ENCODE measurements at regions not wholly inside any gene's neighbourhood (a gene's known extent, or its start where the extent isn't known, plus 50 kb on each side); places are given as distances from the start of the nearest gene placed in this dataset.

- DNase-seq, result peak; percentile 57
Observed at GRCh38 chr10:69716711-69717560, 84.8 kb upstream of the COL13A1 start.

GRCh38 chr10:69718951-69719350 is 82.8 kb upstream of the COL13A1 start:
- DNase-seq, result no peak

GRCh38 chr10:69721690-69722310 is 79.9 kb upstream of the COL13A1 start:
- DNase-seq, result no peak

DNA sequence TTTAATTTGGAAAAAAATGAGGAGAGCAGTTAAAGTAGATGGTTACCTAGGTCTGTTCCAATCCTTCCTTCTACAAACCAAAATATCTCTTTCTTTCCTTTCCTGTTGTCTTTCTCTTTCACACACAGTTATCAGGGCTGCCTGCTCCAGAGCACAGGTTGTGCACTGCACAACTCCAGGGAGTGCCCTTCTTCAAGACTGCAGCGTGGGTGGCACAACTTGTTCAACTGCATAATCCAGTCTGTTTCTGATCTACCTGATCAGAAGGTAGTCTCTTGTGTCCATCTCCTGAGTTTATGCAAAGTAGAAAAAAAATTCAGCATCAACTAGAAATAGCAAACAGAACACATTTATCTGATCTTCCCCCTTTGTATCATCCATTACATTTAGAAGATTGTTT is 78.1 kb upstream of the COL13A1 start:
- no peak for DNase-seq

- DNase-seq, result no peak
Observed at GRCh38 chr10:69726850-69727249, 74.9 kb upstream of the COL13A1 start.

DNA sequence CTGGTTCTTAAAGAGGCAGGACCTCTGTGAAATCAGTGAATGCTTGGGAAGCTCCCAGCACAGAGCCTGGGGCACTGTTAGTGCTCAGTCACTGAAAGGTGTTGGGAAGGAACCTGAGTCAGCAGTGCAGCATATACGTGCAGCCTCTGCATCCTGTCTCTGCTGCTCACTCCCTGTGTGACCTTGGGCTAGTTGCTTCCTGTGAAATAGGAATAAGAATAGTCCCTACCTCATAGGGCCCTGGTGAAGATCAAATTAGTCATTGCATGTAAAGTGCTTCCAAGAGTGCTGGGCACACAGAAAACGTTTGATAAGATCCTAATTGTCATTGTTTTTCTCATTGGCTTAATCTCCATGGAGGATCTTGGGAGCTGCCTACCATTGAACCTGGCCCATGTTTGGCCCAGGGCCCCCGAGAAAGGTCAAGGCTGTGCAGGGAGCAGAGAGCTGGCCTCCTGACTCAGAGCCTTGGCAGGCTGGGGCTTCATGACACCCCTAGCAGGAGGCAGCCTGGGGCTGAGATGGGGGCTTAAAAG is 73.3 kb upstream of the COL13A1 start:
- DNase-seq, result no peak

DNA sequence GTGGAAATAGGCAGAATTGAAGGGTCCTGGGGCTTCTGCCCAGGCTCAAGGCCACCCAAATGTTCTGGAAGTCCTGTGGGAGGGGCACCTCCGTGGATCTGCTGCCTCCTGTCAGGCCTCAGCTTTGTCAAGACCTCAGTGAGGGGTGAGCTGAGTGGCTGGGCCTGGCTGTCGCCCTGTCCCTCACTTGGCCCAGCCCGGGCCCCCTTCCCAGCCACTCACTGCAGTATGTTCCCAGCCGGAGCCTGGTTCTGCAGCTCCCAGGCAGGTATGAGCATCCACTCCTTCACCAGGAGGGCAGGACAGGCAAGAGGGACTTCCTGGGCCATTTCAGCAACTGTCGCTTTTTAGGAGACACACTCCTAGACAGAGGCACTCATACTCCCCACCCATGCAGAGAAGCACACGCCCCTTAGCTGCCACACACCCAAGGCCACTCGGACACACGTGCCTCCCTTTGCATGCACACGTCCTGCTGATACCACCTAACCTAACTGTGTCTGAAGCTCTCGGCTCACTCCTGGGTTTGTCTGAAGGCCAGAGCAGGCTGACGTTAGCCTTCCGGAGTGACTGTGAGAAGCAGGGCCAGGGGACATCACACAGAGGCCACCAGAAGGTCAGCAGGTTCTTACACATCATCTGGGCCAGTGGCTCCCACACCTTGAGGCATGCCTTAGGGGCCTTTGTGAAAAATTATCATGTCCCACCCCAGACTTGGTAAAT is 72.2 kb upstream of the COL13A1 start:
- DNase-seq, result no peak

DNA sequence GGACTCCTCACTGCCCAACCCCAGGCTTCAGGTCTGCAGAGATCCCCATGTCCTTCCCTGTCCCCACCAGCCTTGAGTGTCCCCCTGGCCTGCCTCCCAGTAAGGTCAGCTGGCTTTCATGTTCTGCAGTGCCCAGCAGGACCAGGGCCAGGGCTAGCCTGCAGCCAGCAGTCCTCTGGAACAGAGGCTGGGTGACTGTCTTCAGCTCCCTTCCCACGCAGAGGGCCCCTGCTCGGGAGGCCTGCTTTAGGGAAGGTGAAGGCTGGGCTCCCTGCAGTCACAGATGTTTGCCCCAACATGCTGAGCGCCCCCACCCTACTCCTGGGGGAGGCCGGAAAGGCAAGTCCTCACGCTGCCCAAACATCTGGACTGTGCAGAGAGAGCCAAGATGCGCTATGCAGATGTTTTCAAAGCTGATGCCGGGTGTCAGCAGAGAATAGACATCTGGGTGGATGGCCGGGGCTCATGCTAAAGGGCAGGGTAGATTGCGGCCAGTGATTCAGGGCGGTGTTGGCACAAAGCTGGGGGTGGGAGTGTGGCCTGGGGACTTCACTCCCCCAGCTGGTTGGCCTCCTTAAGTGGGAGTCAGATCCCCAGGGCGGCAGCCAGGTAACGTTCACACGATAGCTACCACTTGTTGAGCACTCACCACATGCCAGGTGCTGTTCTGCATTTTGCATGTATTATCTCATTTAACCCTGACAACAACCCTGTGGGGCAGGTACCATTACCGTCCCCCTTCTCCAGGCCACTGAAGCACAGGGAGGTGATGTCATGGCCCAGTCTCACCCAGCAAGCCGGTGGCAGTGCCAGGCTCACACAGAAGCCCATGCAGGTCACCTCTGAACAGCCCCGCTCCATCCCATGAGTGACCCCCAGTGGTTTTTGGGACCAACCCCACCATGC is 71.2 kb upstream of the COL13A1 start:
- no peak for DNase-seq

DNA sequence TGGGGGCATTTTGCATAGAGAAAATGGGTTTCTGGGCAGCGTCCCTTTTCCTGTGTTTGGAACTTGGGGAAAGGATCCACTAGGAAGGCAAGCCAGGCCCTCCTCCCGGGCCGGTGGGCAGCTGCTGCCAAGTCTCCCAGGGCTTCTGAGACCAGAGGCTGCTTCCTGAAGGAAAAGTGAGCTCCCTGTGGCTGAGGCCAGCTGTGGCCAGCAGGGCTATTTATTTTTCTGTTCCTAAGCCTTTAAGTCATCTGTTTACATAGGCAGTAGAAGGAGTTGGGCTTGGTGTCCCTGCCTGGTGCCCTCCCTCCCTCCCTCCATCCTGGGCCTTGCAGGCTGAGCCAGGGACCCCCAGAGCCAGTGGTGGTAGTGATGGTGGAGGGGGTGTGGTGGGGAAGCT is 70.5 kb upstream of the COL13A1 start:
- DNase-seq, result no peak

- no peak for DNase-seq
Observed at GRCh38 chr10:69731698-69732097, 70.0 kb upstream of the COL13A1 start.

DNA sequence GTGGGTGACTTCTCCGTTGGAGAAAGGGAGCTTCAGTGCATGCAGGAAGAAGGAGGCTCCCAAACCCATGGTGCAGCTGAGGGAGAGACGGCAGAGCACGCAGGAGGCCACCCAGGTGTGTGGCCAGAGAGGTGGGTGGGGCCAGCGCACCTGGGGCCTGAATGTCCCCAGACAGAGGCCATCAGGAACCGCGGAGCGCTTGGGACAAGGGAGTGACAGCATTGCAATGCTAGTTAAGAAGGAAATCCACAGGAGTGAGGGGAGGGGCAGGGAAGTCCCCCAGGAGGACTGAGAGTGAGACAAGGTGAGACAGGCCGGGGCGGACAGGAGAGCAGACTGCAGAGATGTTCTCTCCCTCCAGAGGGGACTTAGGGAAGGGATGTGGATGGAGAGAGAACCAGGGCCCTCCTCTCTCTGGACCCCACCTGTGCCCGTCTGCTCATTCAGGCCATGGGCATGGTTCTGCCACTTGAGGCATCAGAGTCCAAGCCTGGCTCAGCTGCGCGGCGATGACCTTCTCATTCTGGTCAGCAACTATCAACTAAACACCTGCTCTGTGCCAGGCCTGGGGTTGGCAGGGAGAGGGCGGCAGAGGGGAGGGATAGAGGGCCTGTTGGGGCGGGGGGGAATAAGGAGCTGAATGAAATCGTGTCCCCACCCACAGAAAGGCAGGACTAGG is 69.4 kb upstream of the COL13A1 start:
- no peak for DNase-seq

- no peak for DNase-seq
Observed at GRCh38 chr10:69732826-69733150, 68.9 kb upstream of the COL13A1 start.

DNA sequence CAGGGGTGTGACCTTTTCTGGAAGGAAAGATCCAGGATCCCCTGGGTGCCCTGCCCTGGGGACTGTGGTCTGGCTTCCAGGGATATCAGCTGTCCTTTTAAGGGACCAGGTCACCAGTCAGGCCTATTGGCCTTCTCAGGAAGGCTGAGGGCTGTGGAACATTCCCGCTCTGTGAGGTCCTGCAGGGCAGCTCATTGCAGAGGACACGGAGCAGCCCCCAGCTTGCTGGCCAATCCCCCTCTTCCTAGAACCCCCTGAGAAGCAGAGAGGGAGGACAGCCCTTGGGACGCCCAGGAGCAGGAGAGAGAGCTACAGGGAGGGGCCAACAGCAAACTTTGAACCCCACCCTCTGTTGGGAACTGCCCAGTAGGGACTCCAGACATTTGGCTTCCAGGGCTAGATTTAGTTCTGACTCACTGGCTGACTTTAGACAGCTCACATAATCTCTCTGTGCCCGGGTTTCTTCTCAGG is 67.9 kb upstream of the COL13A1 start:
- no peak for DNase-seq

- no peak for DNase-seq
Observed at GRCh38 chr10:69734416-69734796, 67.3 kb upstream of the COL13A1 start.

GRCh38 chr10:69734797-69735468 is 66.8 kb upstream of the COL13A1 start:
- DNase-seq, result no peak

- no peak for DNase-seq
Observed at GRCh38 chr10:69736886-69737641, 64.6 kb upstream of the COL13A1 start.

GRCh38 chr10:69738071-69738470 is 63.6 kb upstream of the COL13A1 start:
- DNase-seq, result no peak

- DNase-seq, result no peak
Observed at GRCh38 chr10:69738858-69739435, 62.8 kb upstream of the COL13A1 start.

DNA sequence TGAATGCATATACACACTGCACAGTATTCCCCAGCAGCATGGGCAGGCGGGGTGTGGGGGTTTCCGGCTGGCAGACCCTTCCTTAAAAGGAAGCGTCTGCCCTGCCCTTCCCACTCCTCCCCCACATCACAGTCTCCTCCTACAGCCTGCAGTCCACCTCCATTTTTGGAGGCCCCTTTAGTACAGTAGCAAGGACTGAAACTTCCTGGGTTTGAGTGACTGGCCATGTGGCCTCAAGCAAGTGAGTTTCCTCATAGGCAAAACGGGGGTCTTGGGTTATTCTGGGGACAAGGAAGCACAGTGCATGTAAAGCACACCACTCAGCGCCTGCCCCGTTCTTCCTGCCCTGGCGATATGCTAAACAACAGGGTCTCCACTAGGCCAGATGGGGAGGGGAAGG is 62.1 kb upstream of the COL13A1 start:
- DNase-seq, result no peak

GRCh38 chr10:69740126-69740525 is 61.6 kb upstream of the COL13A1 start:
- no peak for DNase-seq

All from CD4-positive, alpha-beta T cell treated with Interleukin-6 for 4 hours (primary cell).